HG03432 (cell line): ENCODE measurements at regions not wholly inside any gene's neighbourhood (a gene's known extent, or its start where the extent isn't known, plus 50 kb on each side); places are given as distances from the start of the nearest gene placed in this dataset.

Experiments
- ATAC-seq: cut with Tn5 transposase; IDR thresholded peaks from one replicate; pipeline ENCODE4 v1.9.1; 2021; ENCODE audit warnings: mild to moderate bottlenecking, moderate library complexity; ENCODE audit not compliant: unreplicated experiment

GRCh38 chr6:115728171-115728570, 332.5 kb downstream of the FRK start:
- no peak for ATAC-seq

GRCh38 chr6:115721564-115721963, 339.1 kb downstream of the FRK start:
- ATAC-seq: no peak

GRCh38 chr6:115720900-115721299, 339.8 kb downstream of the FRK start:
- ATAC-seq: no peak

- ATAC-seq: peak; percentile 47
These were observed 343.2 kb downstream of the FRK start for GRCh38 chr6:115717472-115717871.

- ATAC-seq: peak; percentile 97
These were observed 343.6 kb downstream of the FRK start for GRCh38 chr6:115717062-115717461.

- no peak for ATAC-seq
These were observed 348.3 kb downstream of the FRK start for GRCh38 chr6:115712291-115712961.

- no peak for ATAC-seq
These were observed 351.8 kb downstream of the FRK start for GRCh38 chr6:115708850-115709249.

GRCh38 chr6:115706981-115707380, 353.7 kb downstream of the FRK start:
- no peak for ATAC-seq

GRCh38 chr6:115706324-115706723, 354.4 kb downstream of the FRK start:
- ATAC-seq: no peak

GRCh38 chr6:115704028-115704427, 356.7 kb downstream of the FRK start:
- ATAC-seq: no peak

- ATAC-seq: no peak
These were observed 369.3 kb downstream of the FRK start for GRCh38 chr6:115691433-115691832.

GRCh38 chr6:115690854-115691253, 369.8 kb downstream of the FRK start:
- ATAC-seq: no peak

GRCh38 chr6:115681978-115682775, 378.5 kb downstream of the FRK start:
- no peak for ATAC-seq

- ATAC-seq: no peak
These were observed 380.1 kb downstream of the FRK start for GRCh38 chr6:115680621-115681020.

- no peak for ATAC-seq
These were observed 383.5 kb downstream of the FRK start for GRCh38 chr6:115677198-115677597.

- no peak for ATAC-seq
These were observed 385.2 kb downstream of the FRK start for GRCh38 chr6:115675443-115675842.

- no peak for ATAC-seq
These were observed 391.9 kb downstream of the FRK start for GRCh38 chr6:115668781-115669180.

GRCh38 chr6:115668211-115668610, 392.5 kb downstream of the FRK start:
- ATAC-seq: no peak

GRCh38 chr6:115667478-115668026, 393.1 kb downstream of the FRK start:
- ATAC-seq: no peak

- ATAC-seq: no peak
These were observed 393.7 kb downstream of the FRK start for GRCh38 chr6:115666997-115667396.

GRCh38 chr6:115665310-115665709, 395.4 kb downstream of the FRK start:
- no peak for ATAC-seq

- ATAC-seq: no peak
These were observed 397.0 kb downstream of the FRK start for GRCh38 chr6:115663681-115664080.
